ENCODE measurements at regions not wholly inside any gene's neighbourhood (a gene's known extent, or its start where the extent isn't known, plus 50 kb on each side); places are given as distances from the start of the nearest gene placed in this dataset.

DNA sequence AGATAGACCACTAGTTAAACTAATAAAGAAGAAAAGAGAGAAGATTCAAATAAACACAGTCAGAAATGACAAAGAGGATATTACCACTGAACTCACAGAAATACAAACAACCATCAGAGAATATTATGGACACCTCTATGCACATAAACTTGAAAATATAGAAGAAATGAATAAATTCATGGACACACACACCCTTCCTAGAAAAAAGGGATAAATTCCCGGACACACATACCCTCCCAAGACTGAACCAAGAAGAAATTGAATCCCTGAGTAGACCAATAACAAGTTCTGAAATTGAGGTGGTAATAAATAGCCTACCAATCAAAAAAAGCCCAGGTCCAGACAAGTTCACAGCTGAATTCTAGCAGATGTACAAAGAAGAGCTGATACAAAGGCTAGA, 187.9 kb downstream of the SEC23A start:
- in situ Hi-C loops (cut with MboI) = no loop called here
- intact Hi-C loops (cut with micrococcal nuclease) = no loop called here
- H3K9ac ChIP-seq (ENCODE audit: insufficient read depth in 1 of 2, low read depth in 2 of 2, low read length in 2 of 2) = no peak overlapping the region
- POLR2A ChIA-PET = no interaction called here
- no CpG with 5 or more reads among the region's 1 CpG for WGBS (ENCODE audit: insufficient coverage, low coverage, missing lambda C conversion rate)
- DNase-seq (ENCODE audit: extremely low read depth in 1 of 4, low spot score in 3 of 4) (no peak), FAIRE-seq (no peak), ATAC-seq (no peak)
- H3K4me1 ChIP-seq (replicated peaks in 1 of 2; ENCODE audit: control insufficient read depth in 2 of 2, insufficient read depth in 2 of 2, low read length in 2 of 2) = no peaks in the 10 kb centered on the region
- H3K27ac ChIP-seq (ENCODE audit: extremely low read depth, low read depth, low read length) = no peak overlapping the region
- no peaks in the 10 kb centered on the region for H3K79me2 ChIP-seq (ENCODE audit: control insufficient read depth, insufficient read depth, low read length)
- no peaks in the 10 kb centered on the region for H4K20me1 ChIP-seq (replicated peaks; ENCODE audit: control insufficient read depth, insufficient read depth, low read length)
- no peaks in the 10 kb centered on the region for H3K27me3 ChIP-seq (ENCODE audit: control insufficient read depth in 2 of 2, insufficient read depth in 2 of 2, low read length in 2 of 2)
- no peak overlapping the region for H3K4me3 ChIP-seq
- no peak overlapping the region for H2AFZ ChIP-seq (ENCODE audit: low read depth, low read length)
- H3K4me2 ChIP-seq (ENCODE audit: insufficient read depth, low read length) = no peak overlapping the region
- H3K36me3 ChIP-seq (ENCODE audit: control insufficient read depth, insufficient read depth, low read length) = no peaks in the 10 kb centered on the region
- TF ChIP-seq ZNF507 (tag; conservative IDR thresholded peaks at IDR 0.05) (no peak), HNRNPH1 (optimal IDR thresholded peaks at IDR 0.05; ENCODE audit: low read depth, low read length) (no peak), CBX3 (IDR thresholded peaks at IDR 0.05; ENCODE audit: borderline replicate concordance in 1 of 2, low read length in 2 of 2) (no peak), ARID1B (IDR thresholded peaks at IDR 0.05) (no peak), CBX1 (IDR thresholded peaks at IDR 0.05; ENCODE audit: low read depth) (no peak), RB1 (IDR thresholded peaks at IDR 0.05; ENCODE audit: low read depth) (no peak), ZFP1 (CRISPR knock-in tag; IDR thresholded peaks at IDR 0.05) (no peak), ZNF232 (CRISPR knock-in tag; IDR thresholded peaks at IDR 0.05) (no peak), STAG1 (CRISPR knock-in tag; IDR thresholded peaks at IDR 0.05; ENCODE audit: borderline replicate concordance) (no peak)
- TF ChIP-seq, protein P1, sequence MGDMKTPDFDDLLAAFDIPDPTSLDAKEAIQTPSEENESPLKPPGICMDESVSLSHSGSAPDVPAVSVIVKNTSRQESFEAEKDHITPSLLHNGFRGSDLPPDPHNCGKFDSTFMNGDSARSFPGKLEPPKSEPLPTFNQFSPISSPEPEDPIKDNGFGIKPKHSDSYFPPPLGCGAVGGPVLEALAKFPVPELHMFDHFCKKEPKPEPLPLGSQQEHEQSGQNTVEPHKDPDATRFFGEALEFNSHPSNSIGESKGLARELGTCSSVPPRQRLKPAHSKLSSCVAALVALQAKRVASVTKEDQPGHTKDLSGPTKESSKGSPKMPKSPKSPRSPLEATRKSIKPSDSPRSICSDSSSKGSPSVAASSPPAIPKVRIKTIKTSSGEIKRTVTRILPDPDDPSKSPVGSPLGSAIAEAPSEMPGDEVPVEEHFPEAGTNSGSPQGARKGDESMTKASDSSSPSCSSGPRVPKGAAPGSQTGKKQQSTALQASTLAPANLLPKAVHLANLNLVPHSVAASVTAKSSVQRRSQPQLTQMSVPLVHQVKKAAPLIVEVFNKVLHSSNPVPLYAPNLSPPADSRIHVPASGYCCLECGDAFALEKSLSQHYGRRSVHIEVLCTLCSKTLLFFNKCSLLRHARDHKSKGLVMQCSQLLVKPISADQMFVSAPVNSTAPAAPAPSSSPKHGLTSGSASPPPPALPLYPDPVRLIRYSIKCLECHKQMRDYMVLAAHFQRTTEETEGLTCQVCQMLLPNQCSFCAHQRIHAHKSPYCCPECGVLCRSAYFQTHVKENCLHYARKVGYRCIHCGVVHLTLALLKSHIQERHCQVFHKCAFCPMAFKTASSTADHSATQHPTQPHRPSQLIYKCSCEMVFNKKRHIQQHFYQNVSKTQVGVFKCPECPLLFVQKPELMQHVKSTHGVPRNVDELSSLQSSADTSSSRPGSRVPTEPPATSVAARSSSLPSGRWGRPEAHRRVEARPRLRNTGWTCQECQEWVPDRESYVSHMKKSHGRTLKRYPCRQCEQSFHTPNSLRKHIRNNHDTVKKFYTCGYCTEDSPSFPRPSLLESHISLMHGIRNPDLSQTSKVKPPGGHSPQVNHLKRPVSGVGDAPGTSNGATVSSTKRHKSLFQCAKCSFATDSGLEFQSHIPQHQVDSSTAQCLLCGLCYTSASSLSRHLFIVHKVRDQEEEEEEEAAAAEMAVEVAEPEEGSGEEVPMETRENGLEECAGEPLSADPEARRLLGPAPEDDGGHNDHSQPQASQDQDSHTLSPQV (IDR thresholded peaks at IDR 0.05) = no peak
- TF ChIP-seq, protein P2, sequence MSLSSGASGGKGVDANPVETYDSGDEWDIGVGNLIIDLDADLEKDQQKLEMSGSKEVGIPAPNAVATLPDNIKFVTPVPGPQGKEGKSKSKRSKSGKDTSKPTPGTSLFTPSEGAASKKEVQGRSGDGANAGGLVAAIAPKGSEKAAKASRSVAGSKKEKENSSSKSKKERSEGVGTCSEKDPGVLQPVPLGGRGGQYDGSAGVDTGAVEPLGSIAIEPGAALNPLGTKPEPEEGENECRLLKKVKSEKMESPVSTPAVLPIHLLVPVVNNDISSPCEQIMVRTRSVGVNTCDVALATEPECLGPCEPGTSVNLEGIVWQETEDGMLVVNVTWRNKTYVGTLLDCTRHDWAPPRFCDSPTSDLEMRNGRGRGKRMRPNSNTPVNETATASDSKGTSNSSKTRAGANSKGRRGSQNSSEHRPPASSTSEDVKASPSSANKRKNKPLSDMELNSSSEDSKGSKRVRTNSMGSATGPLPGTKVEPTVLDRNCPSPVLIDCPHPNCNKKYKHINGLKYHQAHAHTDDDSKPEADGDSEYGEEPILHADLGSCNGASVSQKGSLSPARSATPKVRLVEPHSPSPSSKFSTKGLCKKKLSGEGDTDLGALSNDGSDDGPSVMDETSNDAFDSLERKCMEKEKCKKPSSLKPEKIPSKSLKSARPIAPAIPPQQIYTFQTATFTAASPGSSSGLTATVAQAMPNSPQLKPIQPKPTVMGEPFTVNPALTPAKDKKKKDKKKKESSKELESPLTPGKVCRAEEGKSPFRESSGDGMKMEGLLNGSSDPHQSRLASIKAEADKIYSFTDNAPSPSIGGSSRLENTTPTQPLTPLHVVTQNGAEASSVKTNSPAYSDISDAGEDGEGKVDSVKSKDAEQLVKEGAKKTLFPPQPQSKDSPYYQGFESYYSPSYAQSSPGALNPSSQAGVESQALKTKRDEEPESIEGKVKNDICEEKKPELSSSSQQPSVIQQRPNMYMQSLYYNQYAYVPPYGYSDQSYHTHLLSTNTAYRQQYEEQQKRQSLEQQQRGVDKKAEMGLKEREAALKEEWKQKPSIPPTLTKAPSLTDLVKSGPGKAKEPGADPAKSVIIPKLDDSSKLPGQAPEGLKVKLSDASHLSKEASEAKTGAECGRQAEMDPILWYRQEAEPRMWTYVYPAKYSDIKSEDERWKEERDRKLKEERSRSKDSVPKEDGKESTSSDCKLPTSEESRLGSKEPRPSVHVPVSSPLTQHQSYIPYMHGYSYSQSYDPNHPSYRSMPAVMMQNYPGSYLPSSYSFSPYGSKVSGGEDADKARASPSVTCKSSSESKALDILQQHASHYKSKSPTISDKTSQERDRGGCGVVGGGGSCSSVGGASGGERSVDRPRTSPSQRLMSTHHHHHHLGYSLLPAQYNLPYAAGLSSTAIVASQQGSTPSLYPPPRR (CRISPR knock-in tag; IDR thresholded peaks at IDR 0.05; ENCODE audit: borderline replicate concordance) = no peak
- H3K9me1 ChIP-seq (ENCODE audit: control insufficient read depth, insufficient read depth, low read length) = no peaks in the 10 kb centered on the region
- BruUV-seq (replicated peaks) = no TSS peak
- no peaks in the 10 kb centered on the region for H3K9me3 ChIP-seq (replicated peaks; ENCODE audit: control insufficient read depth, insufficient read depth, low read depth, low read length)
- CTCF ChIA-PET (ENCODE audit: low intra/inter-chr PET ratio) = no interaction called here
